HG02588 (cell line): ENCODE measurements at regions not wholly inside any gene's neighbourhood (a gene's known extent, or its start where the extent isn't known, plus 50 kb on each side); places are given as distances from the start of the nearest gene placed in this dataset.
"Not testable (repeated sequence)": the region's sequence is repeated elsewhere in the genome, so short reads cannot be mapped to it uniquely, and the experiment has no call there.

Experiments used
- ATAC-seq: cut with Tn5 transposase; IDR thresholded peaks from one replicate; pipeline ENCODE4 v1.9.1; 2021; ENCODE audit warnings: mild to moderate bottlenecking, moderate library complexity; ENCODE audit not compliant: unreplicated experiment

GRCh38 chr12:59365133-59365532, 230.7 kb upstream of the SLC16A7 start:
- no peak for ATAC-seq

- ATAC-seq: no peak
These were observed 238.0 kb upstream of the SLC16A7 start for GRCh38 chr12:59357811-59358210.

- ATAC-seq: not testable (repeated sequence)
These were observed 249.6 kb upstream of the SLC16A7 start for GRCh38 chr12:59346248-59346647.

- no peak for ATAC-seq
These were observed 250.4 kb upstream of the SLC16A7 start for GRCh38 chr12:59345406-59345805.

GRCh38 chr12:59344224-59344623, 251.6 kb upstream of the SLC16A7 start:
- ATAC-seq: no peak

GRCh38 chr12:59329462-59329861, 266.4 kb upstream of the SLC16A7 start:
- no peak for ATAC-seq

- ATAC-seq: not testable (repeated sequence)
These were observed 267.3 kb upstream of the SLC16A7 start for GRCh38 chr12:59328395-59329075.

- not testable (repeated sequence) for ATAC-seq
These were observed 269.4 kb upstream of the SLC16A7 start for GRCh38 chr12:59326457-59326856.

GRCh38 chr12:59322473-59322872, 273.4 kb upstream of the SLC16A7 start:
- ATAC-seq: no peak

- ATAC-seq: no peak
These were observed 274.6 kb upstream of the SLC16A7 start for GRCh38 chr12:59321278-59321677.

- ATAC-seq: no peak
These were observed 275.7 kb upstream of the SLC16A7 start for GRCh38 chr12:59320112-59320511.

- ATAC-seq: no peak
These were observed 276.9 kb upstream of the SLC16A7 start for GRCh38 chr12:59318940-59319339.

- ATAC-seq: no peak
These were observed 278.2 kb upstream of the SLC16A7 start for GRCh38 chr12:59317598-59317997.

GRCh38 chr12:59316938-59317337, 278.9 kb upstream of the SLC16A7 start:
- ATAC-seq: no peak

- ATAC-seq: not testable (repeated sequence)
These were observed 279.5 kb upstream of the SLC16A7 start for GRCh38 chr12:59316354-59316753.

GRCh38 chr12:59314209-59314608, 281.6 kb upstream of the SLC16A7 start:
- ATAC-seq: no peak

- ATAC-seq: no peak
These were observed 291.6 kb upstream of the SLC16A7 start for GRCh38 chr12:59304077-59304721.

- no peak for ATAC-seq
These were observed 297.5 kb upstream of the SLC16A7 start for GRCh38 chr12:59298296-59298695.

GRCh38 chr12:59294221-59294620, 301.6 kb upstream of the SLC16A7 start:
- no peak for ATAC-seq

- ATAC-seq: no peak
These were observed 312.8 kb upstream of the SLC16A7 start for GRCh38 chr12:59282999-59283398.

- not testable (repeated sequence) for ATAC-seq
These were observed 322.3 kb upstream of the SLC16A7 start for GRCh38 chr12:59273561-59273960.

- no peak for ATAC-seq
These were observed 327.5 kb upstream of the SLC16A7 start for GRCh38 chr12:59268295-59268809.
